MG63 (cell line): ENCODE measurements at regions not wholly inside any gene's neighbourhood (a gene's known extent, or its start where the extent isn't known, plus 50 kb on each side); places are given as distances from the start of the nearest gene placed in this dataset.
A peak's percentile ranks its signal among the peaks of the same experiment; 100 is the strongest.

Source experiments
- DNase-seq: peaks from one replicate; pipeline ENCODE4 v3.0.0-alpha.2; 2020
- H3K27me3 ChIP-seq: fragments of 250-450 bp; sonication (Bioruptor Pico); 2 replicates; pipeline ENCODE4 v1.5.1; 2020; ENCODE audit warnings: mild to moderate bottlenecking, moderate library complexity
- H3K36me3 ChIP-seq: fragments of 250-450 bp; sonication (Bioruptor Pico); 2 replicates; pipeline ENCODE4 v1.5.1; 2020; ENCODE audit warnings: mild to moderate bottlenecking, moderate library complexity
- H3K4me3 ChIP-seq: fragments of 250-450 bp; sonication (Bioruptor Pico); 2 replicates; pipeline ENCODE4 v1.5.1; 2020; ENCODE audit warnings: mild to moderate bottlenecking, moderate library complexity
- H3K9me3 ChIP-seq: fragments of 250-450 bp; sonication (Bioruptor Pico); 2 replicates; pipeline ENCODE4 v1.5.1; 2020; ENCODE audit warnings: mild to moderate bottlenecking, moderate library complexity

- no peaks in the 10 kb centered on the region for H3K9me3 ChIP-seq
- peak overlapping the region; percentile 23 for H3K4me3 ChIP-seq
- H3K36me3 ChIP-seq = no peaks in the 10 kb centered on the region
- DNase-seq = peak; percentile 13
- peaks cover 36% of the 10 kb centered on the region for H3K27me3 ChIP-seq
These were observed 227.4 kb upstream of the AZI2 start for GRCh38 chr3:28575746-28576613.

GRCh38 chr3:28576614-28577200, 228.1 kb upstream of the AZI2 start:
- Histone ChIP-seq H3K36me3 (no peaks in the 10 kb centered on the region), H3K4me3 (no peak overlapping the region), H3K27me3 (peaks cover 36% of the 10 kb centered on the region), H3K9me3 (no peaks in the 10 kb centered on the region)
- DNase-seq = peak; percentile 0

- no peak for DNase-seq
- H3K36me3 ChIP-seq = no peaks in the 10 kb centered on the region
- no peak overlapping the region for H3K4me3 ChIP-seq
- no peaks in the 10 kb centered on the region for H3K9me3 ChIP-seq
- H3K27me3 ChIP-seq = peaks cover 36% of the 10 kb centered on the region
These were observed 229.4 kb upstream of the AZI2 start for GRCh38 chr3:28577941-28578500.

GRCh38 chr3:28586325-28586724, 237.7 kb upstream of the AZI2 start:
- no peak for DNase-seq
- H3K36me3 ChIP-seq = no peaks in the 10 kb centered on the region
- no peaks in the 10 kb centered on the region for H3K9me3 ChIP-seq
- H3K27me3 ChIP-seq = no peaks in the 10 kb centered on the region
- no peak overlapping the region for H3K4me3 ChIP-seq

- H3K4me3 ChIP-seq = no peak overlapping the region
- H3K9me3 ChIP-seq = no peaks in the 10 kb centered on the region
- H3K36me3 ChIP-seq = no peaks in the 10 kb centered on the region
- no peak for DNase-seq
- no peaks in the 10 kb centered on the region for H3K27me3 ChIP-seq
These were observed 239.1 kb upstream of the AZI2 start for GRCh38 chr3:28587723-28588122.

- Histone ChIP-seq H3K4me3 (no peak overlapping the region), H3K27me3 (no peaks in the 10 kb centered on the region), H3K36me3 (no peaks in the 10 kb centered on the region), H3K9me3 (no peaks in the 10 kb centered on the region)
- DNase-seq = peak; percentile 6
These were observed 241.6 kb upstream of the AZI2 start for GRCh38 chr3:28590216-28590615.

- Histone ChIP-seq H3K9me3 (no peaks in the 10 kb centered on the region), H3K36me3 (no peaks in the 10 kb centered on the region), H3K4me3 (no peak overlapping the region), H3K27me3 (no peaks in the 10 kb centered on the region)
- no peak for DNase-seq
These were observed 242.2 kb upstream of the AZI2 start for GRCh38 chr3:28590860-28591259.

- no peaks in the 10 kb centered on the region for H3K27me3 ChIP-seq
- no peak for DNase-seq
These were observed 246.7 kb upstream of the AZI2 start for GRCh38 chr3:28595372-28595771.

GRCh38 chr3:28597452-28597851, 248.8 kb upstream of the AZI2 start:
- no peak overlapping the region for H3K4me3 ChIP-seq
- no peaks in the 10 kb centered on the region for H3K9me3 ChIP-seq
- no peak for DNase-seq
- no peaks in the 10 kb centered on the region for H3K27me3 ChIP-seq
- no peaks in the 10 kb centered on the region for H3K36me3 ChIP-seq

More at GRCh38 chr3:28595372-28595771, 246.7 kb upstream of the AZI2 start:
- H3K36me3 ChIP-seq = no peaks in the 10 kb centered on the region
- H3K4me3 ChIP-seq = no peak overlapping the region
- no peaks in the 10 kb centered on the region for H3K9me3 ChIP-seq

GRCh38 chr3:28598165-28598564, 249.5 kb upstream of the AZI2 start:
- H3K9me3 ChIP-seq = no peaks in the 10 kb centered on the region
- no peak for DNase-seq
- no peak overlapping the region for H3K4me3 ChIP-seq
- H3K36me3 ChIP-seq = no peaks in the 10 kb centered on the region
- H3K27me3 ChIP-seq = no peaks in the 10 kb centered on the region

- Histone ChIP-seq H3K9me3 (no peaks in the 10 kb centered on the region), H3K4me3 (no peak overlapping the region), H3K36me3 (no peaks in the 10 kb centered on the region), H3K27me3 (no peaks in the 10 kb centered on the region)
- no peak for DNase-seq
These were observed 252.7 kb upstream of the AZI2 start for GRCh38 chr3:28601291-28601690.

GRCh38 chr3:28606283-28606682, 257.7 kb upstream of the AZI2 start:
- Histone ChIP-seq H3K4me3 (no peak overlapping the region), H3K36me3 (no peaks in the 10 kb centered on the region), H3K9me3 (no peaks in the 10 kb centered on the region), H3K27me3 (no peaks in the 10 kb centered on the region)
- no peak for DNase-seq

- Histone ChIP-seq H3K9me3 (no peaks in the 10 kb centered on the region), H3K4me3 (no peak overlapping the region), H3K36me3 (no peaks in the 10 kb centered on the region), H3K27me3 (no peaks in the 10 kb centered on the region)
- DNase-seq = no peak
These were observed 263.6 kb upstream of the AZI2 start for GRCh38 chr3:28612232-28612631.

GRCh38 chr3:28613511-28614106, 265.0 kb upstream of the AZI2 start:
- DNase-seq = no peak
- no peaks in the 10 kb centered on the region for H3K36me3 ChIP-seq
- no peak overlapping the region for H3K4me3 ChIP-seq
- no peaks in the 10 kb centered on the region for H3K27me3 ChIP-seq
- no peaks in the 10 kb centered on the region for H3K9me3 ChIP-seq

- Histone ChIP-seq H3K9me3 (no peaks in the 10 kb centered on the region), H3K27me3 (no peaks in the 10 kb centered on the region), H3K36me3 (no peaks in the 10 kb centered on the region), H3K4me3 (no peak overlapping the region)
- no peak for DNase-seq
These were observed 266.4 kb upstream of the AZI2 start for GRCh38 chr3:28615071-28615470.

- Histone ChIP-seq H3K4me3 (no peak overlapping the region), H3K36me3 (no peaks in the 10 kb centered on the region), H3K27me3 (no peaks in the 10 kb centered on the region), H3K9me3 (no peaks in the 10 kb centered on the region)
- no peak for DNase-seq
These were observed 267.3 kb upstream of the AZI2 start for GRCh38 chr3:28615971-28616370.

GRCh38 chr3:28617821-28618220, 269.2 kb upstream of the AZI2 start:
- Histone ChIP-seq H3K36me3 (no peaks in the 10 kb centered on the region), H3K27me3 (no peaks in the 10 kb centered on the region), H3K4me3 (no peak overlapping the region), H3K9me3 (no peaks in the 10 kb centered on the region)
- no peak for DNase-seq
